A549 (cell line): ENCODE measurements at regions not wholly inside any gene's neighbourhood (a gene's known extent, or its start where the extent isn't known, plus 50 kb on each side); places are given as distances from the start of the nearest gene placed in this dataset.

Experiments used
- CTCF ChIP-seq: fragments of >200 bp; sonication (Bioruptor Twin); formaldehyde crosslinking; IDR thresholded peaks from 3 replicates; pipeline ENCODE4 v1.5.1; 2016
- FOSL2 ChIP-seq, 2 experiments: fragments of 450-650 bp in 1 of 2; fragments of >200 bp in 1 of 2; sonication (Bioruptor Twin) in 1 of 2; formaldehyde crosslinking; IDR thresholded peaks; 2 replicates each; pipeline versions ENCODE4 v1.5.0 to v1.6.1; 2016 to 2020; ENCODE audit warnings: mild to moderate bottlenecking in 1 of 2, moderate library complexity in 1 of 2
- HMGXB4 ChIP-seq: fragments of 250-450 bp; sonication (Bioruptor Pico); IDR thresholded peaks from 2 replicates; pipeline ENCODE4 v1.5.0; 2021; ENCODE audit warnings: mild to moderate bottlenecking, moderate library complexity, borderline replicate concordance
- POLR2A ChIP-seq: IDR thresholded peaks from 2 replicates; pipeline ENCODE4 v1.6.1; 2012; ENCODE audit warnings: mild to moderate bottlenecking, low read length
- TF ChIP-seq, protein P1 (sequence below): fragments of 200-600 bp; sonication (generic); IDR thresholded peaks from 2 replicates; pipeline ENCODE4 v1.6.1; 2016; ENCODE audit warnings: antibody characterized with exemption, mild to moderate bottlenecking, moderate library complexity
- TF ChIP-seq, protein P2 (sequence below): fragments of >200 bp; sonication (Bioruptor Twin); formaldehyde crosslinking; IDR thresholded peaks from 3 replicates; pipeline ENCODE4 v1.6.1; 2016

DNA sequence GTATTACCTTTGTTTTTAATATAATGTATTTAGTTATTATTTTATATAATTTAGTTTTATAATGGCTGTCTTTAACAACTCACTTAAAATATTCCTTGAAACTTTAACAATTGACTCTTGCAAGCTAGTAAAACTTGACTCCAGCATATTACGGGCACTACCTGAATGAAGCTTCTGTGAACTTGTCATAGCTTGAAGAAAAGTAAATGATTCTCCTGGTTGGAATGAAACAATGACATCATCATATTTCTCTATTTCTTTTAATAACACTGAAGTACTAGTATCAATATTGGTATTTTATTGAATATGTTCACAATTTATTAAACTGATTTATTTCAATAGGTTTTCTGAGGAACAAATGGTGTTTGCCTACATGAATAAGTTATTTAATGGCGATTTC lies 128.4 kb upstream of the PHF14 start:
- TF ChIP-seq CTCF = no peak
- no peak for TF ChIP-seq FOSL2 (IDR thresholded peaks at IDR 0.05)
- TF ChIP-seq FOSL2 (CRISPR knock-in tag; IDR thresholded peaks at IDR 0.05) = no peak
- TF ChIP-seq, protein P1, sequence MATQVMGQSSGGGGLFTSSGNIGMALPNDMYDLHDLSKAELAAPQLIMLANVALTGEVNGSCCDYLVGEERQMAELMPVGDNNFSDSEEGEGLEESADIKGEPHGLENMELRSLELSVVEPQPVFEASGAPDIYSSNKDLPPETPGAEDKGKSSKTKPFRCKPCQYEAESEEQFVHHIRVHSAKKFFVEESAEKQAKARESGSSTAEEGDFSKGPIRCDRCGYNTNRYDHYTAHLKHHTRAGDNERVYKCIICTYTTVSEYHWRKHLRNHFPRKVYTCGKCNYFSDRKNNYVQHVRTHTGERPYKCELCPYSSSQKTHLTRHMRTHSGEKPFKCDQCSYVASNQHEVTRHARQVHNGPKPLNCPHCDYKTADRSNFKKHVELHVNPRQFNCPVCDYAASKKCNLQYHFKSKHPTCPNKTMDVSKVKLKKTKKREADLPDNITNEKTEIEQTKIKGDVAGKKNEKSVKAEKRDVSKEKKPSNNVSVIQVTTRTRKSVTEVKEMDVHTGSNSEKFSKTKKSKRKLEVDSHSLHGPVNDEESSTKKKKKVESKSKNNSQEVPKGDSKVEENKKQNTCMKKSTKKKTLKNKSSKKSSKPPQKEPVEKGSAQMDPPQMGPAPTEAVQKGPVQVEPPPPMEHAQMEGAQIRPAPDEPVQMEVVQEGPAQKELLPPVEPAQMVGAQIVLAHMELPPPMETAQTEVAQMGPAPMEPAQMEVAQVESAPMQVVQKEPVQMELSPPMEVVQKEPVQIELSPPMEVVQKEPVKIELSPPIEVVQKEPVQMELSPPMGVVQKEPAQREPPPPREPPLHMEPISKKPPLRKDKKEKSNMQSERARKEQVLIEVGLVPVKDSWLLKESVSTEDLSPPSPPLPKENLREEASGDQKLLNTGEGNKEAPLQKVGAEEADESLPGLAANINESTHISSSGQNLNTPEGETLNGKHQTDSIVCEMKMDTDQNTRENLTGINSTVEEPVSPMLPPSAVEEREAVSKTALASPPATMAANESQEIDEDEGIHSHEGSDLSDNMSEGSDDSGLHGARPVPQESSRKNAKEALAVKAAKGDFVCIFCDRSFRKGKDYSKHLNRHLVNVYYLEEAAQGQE = no peak
- TF ChIP-seq, protein P2, sequence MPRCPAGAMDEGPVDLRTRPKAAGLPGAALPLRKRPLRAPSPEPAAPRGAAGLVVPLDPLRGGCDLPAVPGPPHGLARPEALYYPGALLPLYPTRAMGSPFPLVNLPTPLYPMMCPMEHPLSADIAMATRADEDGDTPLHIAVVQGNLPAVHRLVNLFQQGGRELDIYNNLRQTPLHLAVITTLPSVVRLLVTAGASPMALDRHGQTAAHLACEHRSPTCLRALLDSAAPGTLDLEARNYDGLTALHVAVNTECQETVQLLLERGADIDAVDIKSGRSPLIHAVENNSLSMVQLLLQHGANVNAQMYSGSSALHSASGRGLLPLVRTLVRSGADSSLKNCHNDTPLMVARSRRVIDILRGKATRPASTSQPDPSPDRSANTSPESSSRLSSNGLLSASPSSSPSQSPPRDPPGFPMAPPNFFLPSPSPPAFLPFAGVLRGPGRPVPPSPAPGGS = no peak
- no peak for TF ChIP-seq POLR2A
- TF ChIP-seq HMGXB4 = no peak
